C1 segment of cervical spinal cord (tissue), 14 donors: ENCODE measurements at regions not wholly inside any gene's neighbourhood (a gene's known extent, or its start where the extent isn't known, plus 50 kb on each side); places are given as distances from the start of the nearest gene placed in this dataset.
A peak's percentile ranks its signal among the peaks of the same experiment; 100 is the strongest.

Experiments
- DNase-seq, 14 donors: peaks; one replicate each; lab custom pipeline; 2025; lab: John Stamatoyannopoulos, UW

- no peak for DNase-seq
These were observed 376.5 kb downstream of the KLF12 start for GRCh38 chr13:73757481-73758233.

GRCh38 chr13:73754727-73755292, 379.4 kb downstream of the KLF12 start:
- peak in 2 of 14 donors; percentile 8 to 13 for DNase-seq

GRCh38 chr13:73754241-73754640, 380.0 kb downstream of the KLF12 start:
- no peak for DNase-seq

GRCh38 chr13:73751290-73751689, 382.9 kb downstream of the KLF12 start:
- DNase-seq: no peak

DNA sequence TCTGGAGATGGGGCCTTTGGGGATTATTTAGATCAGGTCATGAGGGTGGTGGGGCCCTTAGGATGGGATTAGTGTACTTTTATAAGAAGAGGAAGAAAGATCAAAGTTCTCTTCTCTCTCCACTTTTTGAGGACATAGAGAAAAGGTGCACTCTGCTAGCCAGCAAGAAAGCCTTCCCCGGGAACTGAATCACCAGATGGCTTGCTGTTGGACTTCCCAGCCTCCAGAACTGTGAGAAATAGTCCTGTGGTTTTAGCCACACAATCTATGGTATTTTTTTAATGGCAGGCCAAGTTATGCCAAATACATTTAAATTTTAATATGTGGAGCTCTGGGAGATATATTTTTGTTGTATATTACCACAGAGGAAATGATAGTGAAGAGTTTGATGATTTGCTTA, 385.8 kb downstream of the KLF12 start:
- no peak for DNase-seq

DNA sequence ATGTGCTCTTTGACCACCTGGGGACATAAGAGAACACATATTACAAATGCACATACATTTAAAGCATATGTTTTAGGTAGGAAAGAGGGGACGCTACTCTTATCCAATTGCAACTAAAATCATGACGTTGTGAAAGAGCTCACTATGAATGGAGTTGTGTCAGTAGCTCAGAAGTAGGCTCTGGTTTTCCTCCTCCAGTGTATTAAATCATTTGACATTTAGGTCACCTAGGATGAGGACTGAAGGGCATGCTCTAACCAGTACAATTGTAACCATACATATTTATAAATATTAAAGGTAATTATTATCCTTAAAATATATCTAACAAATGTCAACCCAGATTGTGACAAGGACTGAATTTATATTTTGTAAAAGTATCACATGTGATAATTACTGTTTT, 389.0 kb downstream of the KLF12 start:
- DNase-seq: no peak

- DNase-seq: no peak
These were observed 391.2 kb downstream of the KLF12 start for GRCh38 chr13:73742982-73743381.

DNA sequence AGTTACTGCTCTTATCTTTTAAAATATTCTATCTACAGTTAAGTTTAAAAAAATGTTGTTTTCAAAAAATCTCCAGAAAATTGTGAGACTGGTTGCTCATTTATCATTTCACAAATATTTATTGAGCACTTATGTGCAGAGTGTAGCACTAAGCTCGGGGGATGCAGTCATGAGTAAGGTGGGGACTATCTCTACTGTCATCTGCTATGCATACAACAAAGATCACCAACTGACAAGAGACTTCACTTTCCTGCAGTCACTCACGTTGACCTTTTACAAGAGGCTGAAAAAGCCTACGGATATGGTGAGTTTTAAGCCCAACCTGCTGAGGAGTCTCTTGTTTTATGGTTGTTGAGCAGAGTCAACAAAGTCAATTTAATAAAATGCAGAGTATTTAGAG, 392.5 kb downstream of the KLF12 start:
- no peak for DNase-seq

GRCh38 chr13:73741111-73741510, 393.1 kb downstream of the KLF12 start:
- no peak for DNase-seq

- no peak for DNase-seq
These were observed 393.5 kb downstream of the KLF12 start for GRCh38 chr13:73740666-73741065.

DNA sequence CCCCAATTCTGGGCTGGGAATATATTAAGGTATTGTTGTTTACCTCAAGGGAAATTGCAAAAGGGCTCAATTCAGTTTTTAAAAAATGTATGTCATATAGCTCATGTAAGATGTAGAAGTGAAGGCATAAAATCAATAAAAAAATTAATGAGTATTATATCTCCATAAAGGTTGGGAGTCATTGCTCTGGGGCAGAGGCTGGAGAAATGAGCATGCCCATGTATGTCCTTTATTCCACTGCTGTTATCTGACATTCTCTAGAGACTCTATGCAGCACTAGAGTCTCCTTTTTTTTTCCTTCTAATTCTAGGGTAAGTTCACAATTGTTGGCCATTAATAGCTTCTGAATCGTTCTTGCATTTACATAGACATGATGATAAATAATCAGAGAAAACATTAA, 394.8 kb downstream of the KLF12 start:
- no peak for DNase-seq

GRCh38 chr13:73738626-73739025, 395.6 kb downstream of the KLF12 start:
- DNase-seq: no peak

DNA sequence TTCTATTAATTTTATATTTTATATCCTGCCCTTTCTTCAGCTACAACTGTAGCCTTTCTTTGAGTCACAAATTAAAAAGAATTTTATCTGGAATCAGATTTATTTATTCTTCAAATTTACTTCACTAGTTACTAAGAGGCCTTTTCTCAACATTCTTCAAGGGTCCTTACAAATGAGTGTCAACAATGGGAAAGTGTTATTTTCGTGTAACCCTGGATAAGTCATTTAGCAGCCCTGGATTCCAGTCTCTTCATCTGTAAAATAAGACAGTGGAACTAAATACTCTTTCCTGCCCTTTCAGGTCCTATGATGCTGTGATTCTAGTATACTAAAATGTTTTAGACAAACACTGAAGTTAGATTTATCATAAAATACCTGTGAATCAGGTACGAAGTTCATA, 397.0 kb downstream of the KLF12 start:
- DNase-seq: no peak

GRCh38 chr13:73733706-73734105, 400.5 kb downstream of the KLF12 start:
- no peak for DNase-seq

DNA sequence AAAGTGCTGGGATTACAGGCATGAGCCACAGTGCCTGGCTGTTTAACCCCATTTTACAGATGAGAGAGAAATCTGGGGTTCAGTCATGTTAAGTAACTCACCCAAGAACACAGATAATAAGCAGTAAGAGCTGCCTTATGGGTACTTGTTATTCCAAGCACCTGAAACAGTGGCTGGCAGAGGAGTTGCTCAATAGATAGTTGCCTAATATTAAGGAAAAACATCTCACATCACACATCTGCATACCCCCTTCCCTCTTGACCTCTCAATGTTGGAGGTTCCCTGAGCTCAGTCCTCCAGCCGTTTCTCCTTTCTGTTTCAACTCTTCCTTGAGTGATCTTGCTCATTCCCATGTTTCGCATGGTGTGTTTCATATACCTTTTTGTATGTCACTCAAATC, 401.9 kb downstream of the KLF12 start:
- DNase-seq: no peak

DNA sequence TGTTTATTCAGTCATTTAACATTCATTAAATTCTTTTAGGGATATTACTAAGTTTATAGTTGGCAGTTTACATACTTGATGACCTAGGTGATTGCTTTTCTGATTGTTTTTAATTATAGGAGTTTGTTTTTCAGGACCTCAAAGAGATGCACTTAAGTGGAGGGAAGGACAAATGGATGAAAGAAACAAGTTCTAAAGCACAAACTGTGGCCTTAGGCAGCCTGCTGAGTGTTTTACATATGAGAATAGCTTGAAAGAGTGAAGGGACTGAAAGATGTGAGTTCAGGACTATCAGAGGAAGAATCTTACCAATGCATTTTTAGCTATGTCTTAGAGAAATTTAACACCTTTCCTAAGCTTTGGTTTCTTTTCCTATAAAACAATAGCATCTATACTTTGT, 402.6 kb downstream of the KLF12 start:
- no peak for DNase-seq

DNA sequence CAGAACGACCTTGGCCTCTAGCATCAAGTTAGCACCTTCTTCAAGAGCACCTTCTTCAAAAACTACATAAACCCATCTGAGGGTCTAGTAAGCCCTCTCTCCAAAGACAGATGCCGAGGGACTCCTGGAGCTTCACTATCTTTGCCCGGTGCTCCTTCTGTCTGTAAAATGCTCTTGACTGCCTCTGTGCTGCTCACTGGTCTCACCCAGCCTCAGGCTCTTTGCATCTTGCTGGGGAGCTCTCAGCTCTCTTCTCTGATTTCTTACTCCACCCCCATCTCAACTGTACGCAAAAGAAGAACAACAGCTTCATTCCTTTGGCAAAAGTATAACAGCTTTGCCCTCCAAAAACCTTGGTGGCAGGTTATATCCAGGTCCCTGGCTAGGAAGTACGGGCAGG, 404.2 kb downstream of the KLF12 start:
- DNase-seq: no peak

- DNase-seq: no peak
These were observed 405.2 kb downstream of the KLF12 start for GRCh38 chr13:73729046-73729445.

- no peak for DNase-seq
These were observed 412.1 kb downstream of the KLF12 start for GRCh38 chr13:73722120-73722519.

- DNase-seq: no peak
These were observed 412.6 kb downstream of the KLF12 start for GRCh38 chr13:73721571-73721970.

DNA sequence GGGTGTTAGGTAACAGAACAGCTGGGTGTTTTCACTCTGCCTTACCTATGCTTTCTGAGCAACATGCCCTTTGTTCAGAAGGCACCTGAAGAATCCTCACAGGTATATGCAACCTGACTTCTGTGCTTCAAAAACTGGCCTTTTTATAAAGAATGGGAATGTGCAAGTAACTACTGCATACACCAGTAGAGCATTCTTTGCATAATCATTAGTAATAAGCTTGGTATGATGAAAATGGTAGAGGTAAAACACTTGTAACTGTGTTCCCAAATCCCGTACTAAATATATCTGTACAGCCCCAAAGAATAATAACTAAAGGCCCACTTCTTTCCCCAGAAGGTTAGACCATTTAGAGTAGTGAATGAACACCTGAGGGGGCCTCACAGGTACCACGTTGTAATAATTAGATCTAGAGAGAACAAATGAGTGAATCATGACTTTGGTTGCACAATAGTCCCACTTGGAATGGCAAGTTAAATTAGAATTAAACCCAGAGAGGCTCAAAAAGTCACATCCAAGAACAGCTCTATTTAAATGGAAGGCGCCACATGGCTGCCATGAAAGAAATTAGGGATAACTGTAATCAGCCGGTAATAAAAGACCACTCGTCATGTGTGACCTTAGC, 413.9 kb downstream of the KLF12 start:
- no peak for DNase-seq

- DNase-seq: no peak
These were observed 416.0 kb downstream of the KLF12 start for GRCh38 chr13:73718246-73718645.

GRCh38 chr13:73717632-73718031, 416.6 kb downstream of the KLF12 start:
- DNase-seq: no peak
